GM12874 (cell line): ENCODE measurements at regions not wholly inside any gene's neighbourhood (a gene's known extent, or its start where the extent isn't known, plus 50 kb on each side); places are given as distances from the start of the nearest gene placed in this dataset.

Source experiments
- TF ChIP-seq, protein P1 (sequence below): IDR thresholded peaks from 2 replicates; pipeline ENCODE4 v1.5.1; 2011; ENCODE audit warnings: low read depth, mild to moderate bottlenecking, control low read depth, low read length, moderate library complexity; ENCODE audit not compliant: insufficient read depth

DNA sequence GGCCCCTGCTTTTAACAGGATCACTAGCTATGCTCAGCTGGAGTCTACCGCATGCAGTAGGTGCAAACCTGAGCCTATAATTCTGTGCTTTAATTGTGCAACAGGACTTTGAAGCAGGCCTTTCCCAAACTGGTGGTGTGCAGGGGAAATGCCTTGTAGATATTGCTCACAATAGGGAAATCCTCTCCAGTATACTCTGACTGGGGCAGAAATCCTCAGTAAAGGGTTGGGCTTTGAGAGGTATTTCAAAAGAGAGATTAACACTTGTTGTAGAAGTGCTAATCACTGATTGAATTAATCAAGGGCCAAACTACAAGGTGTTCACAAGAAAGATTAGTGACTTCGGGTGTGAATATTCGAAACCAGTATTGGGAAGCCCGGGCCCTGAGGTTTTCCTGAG, 58.5 kb upstream of the EXOC6 start:
- TF ChIP-seq, protein P1, sequence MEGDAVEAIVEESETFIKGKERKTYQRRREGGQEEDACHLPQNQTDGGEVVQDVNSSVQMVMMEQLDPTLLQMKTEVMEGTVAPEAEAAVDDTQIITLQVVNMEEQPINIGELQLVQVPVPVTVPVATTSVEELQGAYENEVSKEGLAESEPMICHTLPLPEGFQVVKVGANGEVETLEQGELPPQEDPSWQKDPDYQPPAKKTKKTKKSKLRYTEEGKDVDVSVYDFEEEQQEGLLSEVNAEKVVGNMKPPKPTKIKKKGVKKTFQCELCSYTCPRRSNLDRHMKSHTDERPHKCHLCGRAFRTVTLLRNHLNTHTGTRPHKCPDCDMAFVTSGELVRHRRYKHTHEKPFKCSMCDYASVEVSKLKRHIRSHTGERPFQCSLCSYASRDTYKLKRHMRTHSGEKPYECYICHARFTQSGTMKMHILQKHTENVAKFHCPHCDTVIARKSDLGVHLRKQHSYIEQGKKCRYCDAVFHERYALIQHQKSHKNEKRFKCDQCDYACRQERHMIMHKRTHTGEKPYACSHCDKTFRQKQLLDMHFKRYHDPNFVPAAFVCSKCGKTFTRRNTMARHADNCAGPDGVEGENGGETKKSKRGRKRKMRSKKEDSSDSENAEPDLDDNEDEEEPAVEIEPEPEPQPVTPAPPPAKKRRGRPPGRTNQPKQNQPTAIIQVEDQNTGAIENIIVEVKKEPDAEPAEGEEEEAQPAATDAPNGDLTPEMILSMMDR, result no peak

DNA sequence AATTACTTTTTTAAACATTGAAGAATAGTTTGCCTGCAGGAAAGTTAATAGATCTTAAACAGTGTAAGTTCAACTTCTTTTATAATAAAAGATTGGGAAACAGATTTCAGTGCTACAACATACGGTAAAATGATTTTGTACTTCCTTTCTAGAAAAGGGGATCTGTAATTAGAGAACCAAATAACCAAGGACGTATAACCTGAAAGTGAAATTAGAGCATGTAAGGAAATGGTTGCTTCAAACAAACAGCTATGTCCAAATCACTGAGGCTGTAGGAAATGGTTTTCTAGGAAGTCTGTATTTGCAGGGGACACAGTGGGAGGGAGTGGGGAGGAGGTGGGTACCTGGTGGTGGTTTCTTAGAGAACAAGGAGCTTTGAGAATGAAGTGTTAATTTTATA, 57.9 kb upstream of the EXOC6 start:
- TF ChIP-seq, protein P1, result no peak

DNA sequence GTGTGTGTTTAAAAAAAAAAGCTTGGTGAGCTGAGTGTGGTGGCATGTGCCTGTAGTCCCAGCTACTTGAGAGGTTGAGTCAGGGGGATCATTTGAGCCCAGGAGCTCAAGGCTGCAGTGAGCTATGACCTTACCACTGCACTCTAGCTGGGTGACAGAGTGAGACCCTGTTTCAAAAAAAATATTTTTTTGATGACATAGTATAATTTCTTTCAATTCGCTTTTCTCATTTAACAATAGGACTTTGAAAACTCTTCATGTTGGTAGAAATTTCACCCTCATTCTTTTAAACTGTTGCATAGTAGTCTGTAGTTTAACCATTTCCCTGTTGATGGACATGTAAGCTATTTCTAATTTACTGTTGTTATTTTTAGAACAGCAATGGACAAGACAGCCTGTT, 55.7 kb upstream of the EXOC6 start:
- TF ChIP-seq, protein P1, result no peak
